Astrocyte of the spinal cord (primary cell): ENCODE measurements at regions not wholly inside any gene's neighbourhood (a gene's known extent, or its start where the extent isn't known, plus 50 kb on each side); places are given as distances from the start of the nearest gene placed in this dataset.

ENCODE experiments used
- DNase-seq: peaks from one replicate; pipeline ENCODE4 v3.0.0; 2011; ENCODE audit warnings: low read depth, low spot score
- H3K4me3 ChIP-seq: 2 replicates; pipeline ENCODE4 v1.5.1; 2011; ENCODE audit warnings: low read depth, mild to moderate bottlenecking, low read length, moderate library complexity
- CTCF ChIP-seq: IDR thresholded peaks from 2 replicates; pipeline ENCODE4 v1.5.1; 2012; ENCODE audit warnings: low read depth, mild to moderate bottlenecking, low read length, inconsistent platforms
- in situ Hi-C: cut with HindIII; loops from 2 replicates; pipeline ENCODE4 v1.10.0; 2017; ENCODE audit warnings: low sequenced_read_pairs

DNA sequence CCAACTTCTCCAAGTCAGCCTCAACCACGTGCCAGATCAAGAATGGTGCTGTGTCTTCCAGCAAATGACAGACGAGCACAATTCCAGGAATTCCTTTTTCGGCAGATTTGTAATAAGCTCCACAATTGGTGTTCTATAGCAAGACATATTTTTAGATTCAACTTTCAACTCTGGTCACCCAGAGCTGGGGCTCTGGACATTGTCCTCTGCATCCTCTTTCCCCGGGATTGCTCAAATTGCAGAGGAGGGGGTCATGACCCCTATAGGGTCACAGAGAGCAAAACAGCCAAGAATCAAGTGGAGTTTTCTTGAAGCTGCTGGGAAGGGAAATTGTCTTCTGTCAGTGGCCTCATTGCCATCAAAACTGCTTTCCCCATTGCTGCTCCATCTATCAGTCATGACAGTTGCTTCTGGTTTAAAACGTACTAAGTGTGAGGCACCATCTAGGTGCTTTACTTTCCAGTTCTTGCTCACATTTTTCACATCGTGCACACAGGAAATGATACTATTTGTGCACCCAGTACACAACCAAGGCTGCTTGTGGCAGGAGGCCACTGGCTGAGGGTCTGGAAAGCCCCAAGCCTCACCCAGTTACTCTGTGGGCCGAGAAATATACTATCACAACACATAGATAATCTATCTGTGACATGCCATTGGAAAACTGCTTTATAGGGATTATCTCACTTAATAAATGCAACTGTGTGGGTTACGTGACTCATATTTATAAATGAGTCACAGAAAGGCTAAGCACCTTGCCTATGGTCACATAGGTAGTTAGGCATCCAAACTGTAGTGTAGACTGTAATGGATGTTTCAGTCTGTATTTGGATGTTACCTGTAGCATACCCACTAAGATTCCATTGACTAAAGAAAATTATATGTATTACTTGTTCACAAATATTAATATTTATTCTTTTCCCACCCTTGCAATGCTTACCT is 91.7 kb upstream of the PHOX2B start:
- no peak overlapping the region for H3K4me3 ChIP-seq
- no peak for TF ChIP-seq CTCF
- in situ Hi-C loops = no loop called here
- no peak for DNase-seq

GRCh38 chr4:41838590-41838989 is 90.1 kb upstream of the PHOX2B start:
- H3K4me3 ChIP-seq = no peak overlapping the region
- no peak for TF ChIP-seq CTCF
- in situ Hi-C loops = no loop called here
- DNase-seq = no peak

DNA sequence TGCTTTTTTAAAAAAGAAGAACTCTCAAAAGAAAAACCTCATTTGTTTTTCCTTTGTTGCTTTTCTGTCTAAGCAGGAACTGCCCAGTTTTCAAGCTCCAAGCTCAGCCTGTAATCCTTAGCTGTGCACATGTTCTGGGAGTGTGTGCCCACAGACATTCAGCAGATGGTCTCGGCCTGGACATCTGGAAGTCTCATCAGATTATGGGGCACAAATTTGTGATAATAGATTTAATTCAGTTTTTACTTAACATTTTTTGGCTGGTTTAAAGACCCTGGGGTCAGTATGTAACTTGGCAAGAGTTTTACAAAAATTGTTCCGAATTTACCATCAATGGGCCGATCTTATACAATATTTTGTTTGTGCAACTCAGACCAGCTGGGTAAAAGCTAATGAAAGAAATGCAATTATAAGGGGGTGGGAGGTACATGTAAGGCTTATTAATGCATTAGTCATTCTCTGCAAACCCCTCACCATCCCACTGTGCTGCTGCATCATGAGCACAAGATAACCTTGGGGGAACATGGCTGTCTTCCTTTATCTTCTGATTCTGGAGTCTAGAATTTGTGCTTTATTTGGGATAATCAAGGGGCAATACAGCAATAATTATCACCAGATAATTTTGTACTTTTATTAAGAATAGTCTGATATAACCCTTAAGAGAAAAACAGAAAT is 86.9 kb upstream of the PHOX2B start:
- no peak overlapping the region for H3K4me3 ChIP-seq
- TF ChIP-seq CTCF = no peak
- in situ Hi-C loops = no loop called here
- no peak for DNase-seq

- H3K4me3 ChIP-seq = no peak overlapping the region
- DNase-seq = no peak
- no peak for TF ChIP-seq CTCF
- in situ Hi-C loops = no loop called here
Observed at GRCh38 chr4:41832961-41833360, 84.4 kb upstream of the PHOX2B start.

DNA sequence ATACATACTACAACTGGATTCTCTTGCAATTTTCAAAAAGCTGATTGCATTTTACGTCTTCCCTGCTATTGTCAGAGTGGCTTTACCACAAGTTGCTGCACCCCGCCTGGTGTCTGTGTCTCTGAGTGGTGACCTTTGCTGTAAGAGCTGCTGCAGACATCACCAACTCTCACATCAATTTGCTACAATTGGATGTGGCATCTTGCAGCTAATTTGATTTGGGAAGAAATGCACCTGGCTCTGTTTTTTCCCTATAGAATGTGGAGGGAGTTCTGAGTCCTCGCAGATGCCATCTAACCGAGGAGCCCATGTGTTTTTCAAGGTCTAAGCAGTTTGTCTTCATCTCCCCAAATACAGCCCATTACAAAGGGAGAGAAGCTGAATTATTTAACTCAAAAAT is 73.8 kb upstream of the PHOX2B start:
- H3K4me3 ChIP-seq = no peak overlapping the region
- no peak for TF ChIP-seq CTCF
- DNase-seq = no peak
- in situ Hi-C loops = no loop called here

DNA sequence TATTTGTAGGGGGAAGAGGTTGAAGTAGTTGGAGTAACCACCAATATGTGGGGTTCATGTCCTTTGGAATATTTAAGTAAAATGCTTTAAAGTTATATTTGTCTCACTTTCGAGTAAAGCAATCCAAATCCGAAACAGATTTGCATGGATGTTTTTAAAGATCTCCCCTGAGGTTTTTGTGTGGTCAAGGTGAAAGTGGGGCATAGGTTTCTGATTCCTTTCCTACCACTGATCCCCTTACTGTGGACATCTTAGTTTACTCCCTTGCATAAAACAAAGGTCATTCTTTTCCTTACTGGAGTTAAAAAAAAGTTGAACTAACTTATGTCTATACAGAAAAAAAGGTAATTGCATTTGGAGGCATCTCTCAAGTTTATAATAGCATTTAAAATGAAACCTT is 71.9 kb upstream of the PHOX2B start:
- no peak for DNase-seq
- no peak overlapping the region for H3K4me3 ChIP-seq
- TF ChIP-seq CTCF = no peak
- in situ Hi-C loops = no loop called here
